GM12892 (cell line): ENCODE measurements at regions not wholly inside any gene's neighbourhood (a gene's known extent, or its start where the extent isn't known, plus 50 kb on each side); places are given as distances from the start of the nearest gene placed in this dataset.

ENCODE experiments used
- POLR2A ChIP-seq: IDR thresholded peaks from 2 replicates; pipeline ENCODE4 v1.6.1; 2011; ENCODE audit warnings: low read depth, low read length, control low read depth
- TAF1 ChIP-seq: IDR thresholded peaks from 2 replicates; pipeline ENCODE4 v1.6.1; 2011; ENCODE audit warnings: low read depth, mild to moderate bottlenecking, control low read depth, low read length, borderline replicate concordance

GRCh38 chr4:187191676-187192075 lies 468.0 kb upstream of the FAT1 start:
- TF ChIP-seq POLR2A (no peak), TAF1 (no peak)
